ENCODE measurements at regions not wholly inside any gene's neighbourhood (a gene's known extent, or its start where the extent isn't known, plus 50 kb on each side); places are given as distances from the start of the nearest gene placed in this dataset.

- TF ChIP-seq BACH2 (CRISPR knock-in tag; IDR thresholded peaks at IDR 0.05; ENCODE audit: borderline replicate concordance), result no peak
- TF ChIP-seq ESRRG (CRISPR knock-in tag; IDR thresholded peaks at IDR 0.05), result no peak
- no peak for TF ChIP-seq RARB (CRISPR knock-in tag; IDR thresholded peaks at IDR 0.05)
- no peak for TF ChIP-seq ZNF70 (CRISPR knock-in tag; IDR thresholded peaks at IDR 0.05)
- TF ChIP-seq, protein P1, sequence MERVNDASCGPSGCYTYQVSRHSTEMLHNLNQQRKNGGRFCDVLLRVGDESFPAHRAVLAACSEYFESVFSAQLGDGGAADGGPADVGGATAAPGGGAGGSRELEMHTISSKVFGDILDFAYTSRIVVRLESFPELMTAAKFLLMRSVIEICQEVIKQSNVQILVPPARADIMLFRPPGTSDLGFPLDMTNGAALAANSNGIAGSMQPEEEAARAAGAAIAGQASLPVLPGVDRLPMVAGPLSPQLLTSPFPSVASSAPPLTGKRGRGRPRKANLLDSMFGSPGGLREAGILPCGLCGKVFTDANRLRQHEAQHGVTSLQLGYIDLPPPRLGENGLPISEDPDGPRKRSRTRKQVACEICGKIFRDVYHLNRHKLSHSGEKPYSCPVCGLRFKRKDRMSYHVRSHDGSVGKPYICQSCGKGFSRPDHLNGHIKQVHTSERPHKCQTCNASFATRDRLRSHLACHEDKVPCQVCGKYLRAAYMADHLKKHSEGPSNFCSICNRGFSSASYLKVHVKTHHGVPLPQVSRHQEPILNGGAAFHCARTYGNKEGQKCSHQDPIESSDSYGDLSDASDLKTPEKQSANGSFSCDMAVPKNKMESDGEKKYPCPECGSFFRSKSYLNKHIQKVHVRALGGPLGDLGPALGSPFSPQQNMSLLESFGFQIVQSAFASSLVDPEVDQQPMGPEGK (CRISPR knock-in tag; IDR thresholded peaks at IDR 0.05; ENCODE audit: borderline replicate concordance), result no peak
- no peak for TF ChIP-seq TOX (CRISPR knock-in tag; IDR thresholded peaks at IDR 0.05; ENCODE audit: borderline replicate concordance)
- TF ChIP-seq ISL1 (CRISPR knock-in tag; IDR thresholded peaks at IDR 0.05), result no peak
- TF ChIP-seq TCF4 (CRISPR knock-in tag; IDR thresholded peaks at IDR 0.05; ENCODE audit: borderline replicate concordance), result no peak
- TF ChIP-seq, protein P2, sequence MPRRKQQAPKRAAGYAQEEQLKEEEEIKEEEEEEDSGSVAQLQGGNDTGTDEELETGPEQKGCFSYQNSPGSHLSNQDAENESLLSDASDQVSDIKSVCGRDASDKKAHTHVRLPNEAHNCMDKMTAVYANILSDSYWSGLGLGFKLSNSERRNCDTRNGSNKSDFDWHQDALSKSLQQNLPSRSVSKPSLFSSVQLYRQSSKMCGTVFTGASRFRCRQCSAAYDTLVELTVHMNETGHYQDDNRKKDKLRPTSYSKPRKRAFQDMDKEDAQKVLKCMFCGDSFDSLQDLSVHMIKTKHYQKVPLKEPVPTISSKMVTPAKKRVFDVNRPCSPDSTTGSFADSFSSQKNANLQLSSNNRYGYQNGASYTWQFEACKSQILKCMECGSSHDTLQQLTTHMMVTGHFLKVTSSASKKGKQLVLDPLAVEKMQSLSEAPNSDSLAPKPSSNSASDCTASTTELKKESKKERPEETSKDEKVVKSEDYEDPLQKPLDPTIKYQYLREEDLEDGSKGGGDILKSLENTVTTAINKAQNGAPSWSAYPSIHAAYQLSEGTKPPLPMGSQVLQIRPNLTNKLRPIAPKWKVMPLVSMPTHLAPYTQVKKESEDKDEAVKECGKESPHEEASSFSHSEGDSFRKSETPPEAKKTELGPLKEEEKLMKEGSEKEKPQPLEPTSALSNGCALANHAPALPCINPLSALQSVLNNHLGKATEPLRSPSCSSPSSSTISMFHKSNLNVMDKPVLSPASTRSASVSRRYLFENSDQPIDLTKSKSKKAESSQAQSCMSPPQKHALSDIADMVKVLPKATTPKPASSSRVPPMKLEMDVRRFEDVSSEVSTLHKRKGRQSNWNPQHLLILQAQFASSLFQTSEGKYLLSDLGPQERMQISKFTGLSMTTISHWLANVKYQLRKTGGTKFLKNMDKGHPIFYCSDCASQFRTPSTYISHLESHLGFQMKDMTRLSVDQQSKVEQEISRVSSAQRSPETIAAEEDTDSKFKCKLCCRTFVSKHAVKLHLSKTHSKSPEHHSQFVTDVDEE (CRISPR knock-in tag; IDR thresholded peaks at IDR 0.05), result no peak
- TF ChIP-seq SNAI2 (CRISPR knock-in tag; IDR thresholded peaks at IDR 0.05), result no peak
These were observed 155.9 kb downstream of the DISP1 start for GRCh38 chr1:222970711-222971110.
